GM04503 (cell line): ENCODE measurements at regions not wholly inside any gene's neighbourhood (a gene's known extent, or its start where the extent isn't known, plus 50 kb on each side); places are given as distances from the start of the nearest gene placed in this dataset.
"Not testable (repeated sequence)": the region's sequence is repeated elsewhere in the genome, so short reads cannot be mapped to it uniquely, and the experiment has no call there.

Experiments used
- DNase-seq: peaks from one replicate; pipeline ENCODE4 v3.0.0-alpha.2; 2012; ENCODE audit warnings: low read depth

GRCh38 chr4:31499216-31499615 is 779.0 kb downstream of the PCDH7 start:
- DNase-seq = not testable (repeated sequence)

- DNase-seq = no peak
Measured at GRCh38 chr4:31516520-31516919, 796.4 kb downstream of the PCDH7 start.

- DNase-seq = no peak
Measured at GRCh38 chr4:31518796-31519250, 798.7 kb downstream of the PCDH7 start.

- DNase-seq = no peak
Measured at GRCh38 chr4:31530555-31530954, 810.4 kb downstream of the PCDH7 start.

- no peak for DNase-seq
Measured at GRCh38 chr4:31538877-31539276, 818.7 kb downstream of the PCDH7 start.

- no peak for DNase-seq
Measured at GRCh38 chr4:31539284-31540069, 819.3 kb downstream of the PCDH7 start.

- no peak for DNase-seq
Measured at GRCh38 chr4:31545330-31545729, 825.2 kb downstream of the PCDH7 start.

GRCh38 chr4:31545755-31546154 is 825.6 kb downstream of the PCDH7 start:
- no peak for DNase-seq

GRCh38 chr4:31548021-31548420 is 827.9 kb downstream of the PCDH7 start:
- no peak for DNase-seq

GRCh38 chr4:31548823-31549222 is 828.7 kb downstream of the PCDH7 start:
- DNase-seq = no peak

GRCh38 chr4:31549256-31549655 is 829.1 kb downstream of the PCDH7 start:
- no peak for DNase-seq

GRCh38 chr4:31557437-31557836 is 837.3 kb downstream of the PCDH7 start:
- no peak for DNase-seq

- no peak for DNase-seq
Measured at GRCh38 chr4:31573554-31573953, 853.4 kb downstream of the PCDH7 start.

- no peak for DNase-seq
Measured at GRCh38 chr4:31575504-31575903, 855.3 kb downstream of the PCDH7 start.

- DNase-seq = no peak
Measured at GRCh38 chr4:31580843-31581242, 860.7 kb downstream of the PCDH7 start.

- DNase-seq = no peak
Measured at GRCh38 chr4:31585503-31585902, 865.3 kb downstream of the PCDH7 start.

GRCh38 chr4:31592293-31592692 is 872.1 kb downstream of the PCDH7 start:
- DNase-seq = no peak

- DNase-seq = no peak
Measured at GRCh38 chr4:31595496-31595895, 875.3 kb downstream of the PCDH7 start.

- DNase-seq = no peak
Measured at GRCh38 chr4:31598639-31599038, 878.5 kb downstream of the PCDH7 start.

GRCh38 chr4:31601793-31602192 is 881.6 kb downstream of the PCDH7 start:
- no peak for DNase-seq

- no peak for DNase-seq
Measured at GRCh38 chr4:31613946-31614623, 893.9 kb downstream of the PCDH7 start.

GRCh38 chr4:31617667-31618066 is 897.5 kb downstream of the PCDH7 start:
- no peak for DNase-seq

GRCh38 chr4:31620476-31620875 is 900.3 kb downstream of the PCDH7 start:
- no peak for DNase-seq

- no peak for DNase-seq
Measured at GRCh38 chr4:31645236-31645635, 925.1 kb downstream of the PCDH7 start.
